AG10803 (cell line): ENCODE measurements at regions not wholly inside any gene's neighbourhood (a gene's known extent, or its start where the extent isn't known, plus 50 kb on each side); places are given as distances from the start of the nearest gene placed in this dataset.

Source experiments
- DNase-seq: peaks from one replicate; pipeline ENCODE4 v3.0.0; 2010; ENCODE audit warnings: low read depth
- H3K4me3 ChIP-seq: 2 replicates; pipeline ENCODE4 v1.5.1; 2011; ENCODE audit warnings: mild to moderate bottlenecking, low read length, control low read depth
- CTCF ChIP-seq: conservative IDR thresholded peaks from 2 replicates; pipeline ENCODE4 v1.5.1; 2011; ENCODE audit warnings: mild to moderate bottlenecking, low read length, control low read depth, inconsistent platforms

GRCh38 chr6:48757661-48758060 lies 646.7 kb upstream of the PTCHD4 start:
- no peak for DNase-seq
- no peak for TF ChIP-seq CTCF
- no peak overlapping the region for H3K4me3 ChIP-seq

DNA sequence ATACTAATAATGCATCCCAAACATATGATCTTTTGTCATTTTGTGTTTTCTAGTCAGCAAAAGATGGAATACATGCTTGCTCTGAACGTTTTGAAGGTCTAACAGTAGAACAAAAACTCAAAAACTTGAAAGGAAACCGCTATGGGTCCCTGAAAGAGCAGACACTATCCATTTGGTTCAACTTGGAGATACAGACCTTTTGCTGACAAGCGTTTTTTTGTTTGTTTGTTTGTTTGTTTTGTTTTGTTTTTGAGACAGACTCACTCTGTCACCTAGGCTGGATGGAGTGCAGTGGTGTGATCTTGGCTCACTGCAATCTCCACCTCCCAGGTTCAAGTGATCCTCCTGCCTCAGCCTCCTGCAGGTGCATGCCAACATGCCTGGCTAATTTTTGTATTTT lies 644.3 kb upstream of the PTCHD4 start:
- DNase-seq, result no peak
- no peak overlapping the region for H3K4me3 ChIP-seq
- TF ChIP-seq CTCF, result no peak

GRCh38 chr6:48754641-48755040 lies 643.6 kb upstream of the PTCHD4 start:
- no peak overlapping the region for H3K4me3 ChIP-seq
- DNase-seq, result no peak
- no peak for TF ChIP-seq CTCF

DNA sequence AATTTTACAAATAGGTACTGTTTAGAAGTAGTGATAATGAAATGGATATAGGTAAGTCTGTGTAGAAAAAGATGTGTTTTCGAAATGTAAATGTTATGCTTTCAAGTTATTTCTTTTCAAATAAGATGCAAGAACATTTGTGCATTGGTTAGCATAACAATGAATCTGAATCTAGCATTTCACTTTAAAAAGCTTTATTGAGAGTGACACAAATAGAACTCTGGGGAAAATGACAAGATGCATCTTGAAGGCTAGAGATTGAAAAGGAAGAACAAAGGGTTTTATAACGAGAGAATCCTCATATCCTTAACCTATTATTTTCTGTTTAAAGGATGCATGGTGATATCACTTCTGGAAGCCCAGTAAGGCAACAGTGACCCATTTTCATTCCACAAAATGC lies 639.9 kb upstream of the PTCHD4 start:
- no peak overlapping the region for H3K4me3 ChIP-seq
- no peak for DNase-seq
- no peak for TF ChIP-seq CTCF

- TF ChIP-seq CTCF, result no peak
- no peak overlapping the region for H3K4me3 ChIP-seq
- no peak for DNase-seq
These were observed 636.5 kb upstream of the PTCHD4 start for GRCh38 chr6:48747471-48747870.

- no peak overlapping the region for H3K4me3 ChIP-seq
- no peak for TF ChIP-seq CTCF
- DNase-seq, result no peak
These were observed 636.0 kb upstream of the PTCHD4 start for GRCh38 chr6:48747040-48747439.

- DNase-seq, result peak; percentile 15
- TF ChIP-seq CTCF, result no peak
- H3K4me3 ChIP-seq, result no peak overlapping the region
These were observed 634.0 kb upstream of the PTCHD4 start for GRCh38 chr6:48744948-48745347.
